WTC11 (cell line): ENCODE measurements at regions not wholly inside any gene's neighbourhood (a gene's known extent, or its start where the extent isn't known, plus 50 kb on each side); places are given as distances from the start of the nearest gene placed in this dataset.

Experiments
- ATAC-seq: fragments of 200-7000 bp; cut with Tn5 transposase; 2 replicates; pipeline ENCODE4 v1.10.0; 2021; ENCODE audit warnings: mild to moderate bottlenecking, moderate library complexity
- CTCF ChIA-PET: fragments of 300-600 bp; sonication (Branson Sonifier 250); formaldehyde crosslinking; loops from one replicate; lab custom pipeline; 2021; ENCODE audit warnings: antibody characterized with exemption; lab: Charles Lee
- POLR2A ChIA-PET: fragments of 350-600 bp; sonication (Branson Sonifier 250); formaldehyde crosslinking; loops from one replicate; lab custom pipeline; 2021; ENCODE audit warnings: antibody characterized with exemption; lab: Charles Lee
- DNase-seq: peaks from one replicate; pipeline ENCODE4 v3.0.0; 2021; ENCODE audit warnings: low spot score
- H3K27ac Mint-ChIP-seq: 2 replicates; pipeline ENCODE4 v1.8.0; 2021; ENCODE audit warnings: mixed read lengths
- H3K27me3 Mint-ChIP-seq: 2 replicates; pipeline ENCODE4 v1.8.0; 2021; ENCODE audit warnings: low read depth, mild to moderate bottlenecking, moderate library complexity, mixed read lengths
- H3K36me3 Mint-ChIP-seq: 2 replicates; pipeline ENCODE4 v1.8.0; 2021; ENCODE audit warnings: mixed read lengths
- H3K4me1 Mint-ChIP-seq: 2 replicates; pipeline ENCODE4 v1.8.0; 2022; ENCODE audit warnings: mixed read lengths
- H3K4me3 Mint-ChIP-seq: 2 replicates; pipeline ENCODE4 v1.8.0; 2021; ENCODE audit warnings: mild to moderate bottlenecking, moderate library complexity, mixed read lengths
- H3K9me3 Mint-ChIP-seq: 2 replicates; pipeline ENCODE4 v1.8.0; 2021; ENCODE audit warnings: mixed read lengths
- FOXP1 ChIP-seq: sonication (generic); formaldehyde crosslinking; IDR thresholded peaks from 2 replicates; pipeline ENCODE4 v1.8.0; 2022; ENCODE audit warnings: missing genetic modification reagents, mild to moderate bottlenecking, moderate library complexity, borderline replicate concordance
- NFATC4 ChIP-seq: fragments of 250-450 bp; sonication (Bioruptor Pico); IDR thresholded peaks from 2 replicates; pipeline ENCODE4 v1.9.0; 2021; ENCODE audit warnings: mild to moderate bottlenecking
- NR2C2 ChIP-seq: sonication (generic); formaldehyde crosslinking; IDR thresholded peaks from 2 replicates; pipeline ENCODE4 v1.8.0; 2022; ENCODE audit warnings: mild to moderate bottlenecking, missing genetic modification reagents
- RELA ChIP-seq: sonication (generic); formaldehyde crosslinking; IDR thresholded peaks from 2 replicates; pipeline ENCODE4 v1.8.1; 2022; ENCODE audit warnings: missing genetic modification reagents, mild to moderate bottlenecking, borderline replicate concordance
- ZNF138 ChIP-seq: sonication (generic); formaldehyde crosslinking; conservative IDR thresholded peaks from 2 replicates; pipeline ENCODE4 v1.8.1; 2022; ENCODE audit warnings: mild to moderate bottlenecking, moderate library complexity, missing genetic modification reagents
- TF ChIP-seq, protein P1 (sequence below): sonication (generic); formaldehyde crosslinking; IDR thresholded peaks from 2 replicates; pipeline ENCODE4 v1.8.0; 2022; ENCODE audit warnings: mild to moderate bottlenecking, missing genetic modification reagents
- TF ChIP-seq, protein P2 (sequence below): sonication (generic); formaldehyde crosslinking; IDR thresholded peaks from 2 replicates; pipeline ENCODE4 v1.8.1; 2023; ENCODE audit warnings: mild to moderate bottlenecking, moderate library complexity, missing genetic modification reagents
- TF ChIP-seq, protein P3 (sequence below): sonication (generic); formaldehyde crosslinking; conservative IDR thresholded peaks from 2 replicates; pipeline ENCODE4 v1.8.1; 2022; ENCODE audit warnings: mild to moderate bottlenecking, missing genetic modification reagents
- TF ChIP-seq, protein P4 (sequence below): fragments of 250-450 bp; sonication (Bioruptor Pico); IDR thresholded peaks from 2 replicates; pipeline ENCODE4 v1.8.0; 2021; ENCODE audit warnings: mild to moderate bottlenecking
- TF ChIP-seq, protein P5 (sequence below): sonication (generic); formaldehyde crosslinking; IDR thresholded peaks from 2 replicates; pipeline ENCODE4 v1.8.1; 2023; ENCODE audit warnings: mild to moderate bottlenecking, missing genetic modification reagents, moderate library complexity

DNA sequence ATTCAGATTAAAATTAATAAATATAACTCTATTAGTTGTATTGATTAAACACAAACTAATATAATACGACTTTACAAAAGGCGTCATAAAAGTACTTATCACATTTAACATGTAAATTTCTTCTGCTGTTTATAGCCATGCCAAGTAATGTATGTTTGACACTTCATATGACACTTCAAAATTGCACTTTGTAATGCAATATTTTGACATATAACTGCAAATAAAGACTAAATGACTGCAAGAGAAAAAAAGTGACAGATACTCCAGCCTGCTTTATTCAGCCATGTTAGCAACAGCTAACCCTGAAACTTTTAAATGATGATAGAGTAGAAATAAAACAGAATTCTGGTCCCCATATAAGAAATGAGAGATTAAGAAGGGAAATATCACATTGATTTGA, 1238.0 kb downstream of the MRPL39 start:
- Mint-ChIP-seq H3K4me1 (no peaks in the 10 kb centered on the region), H3K27me3 (peaks cover 3% of the 10 kb centered on the region; the same call in 1 of the 2 replicates), H3K9me3 (peaks cover 50% of the 10 kb centered on the region)
- no peak for DNase-seq
- POLR2A ChIA-PET, result no interaction called here
- TF ChIP-seq, protein P1, sequence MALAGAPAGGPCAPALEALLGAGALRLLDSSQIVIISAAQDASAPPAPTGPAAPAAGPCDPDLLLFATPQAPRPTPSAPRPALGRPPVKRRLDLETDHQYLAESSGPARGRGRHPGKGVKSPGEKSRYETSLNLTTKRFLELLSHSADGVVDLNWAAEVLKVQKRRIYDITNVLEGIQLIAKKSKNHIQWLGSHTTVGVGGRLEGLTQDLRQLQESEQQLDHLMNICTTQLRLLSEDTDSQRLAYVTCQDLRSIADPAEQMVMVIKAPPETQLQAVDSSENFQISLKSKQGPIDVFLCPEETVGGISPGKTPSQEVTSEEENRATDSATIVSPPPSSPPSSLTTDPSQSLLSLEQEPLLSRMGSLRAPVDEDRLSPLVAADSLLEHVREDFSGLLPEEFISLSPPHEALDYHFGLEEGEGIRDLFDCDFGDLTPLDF, result no peak
- TF ChIP-seq, all 79 proteins: peak for 0
- no peak for ATAC-seq
- CTCF ChIA-PET, result no interaction called here
- Mint-ChIP-seq H3K27ac (no peak overlapping the region), H3K36me3 (peaks cover 16% of the 10 kb centered on the region), H3K4me3 (no peak overlapping the region)

DNA sequence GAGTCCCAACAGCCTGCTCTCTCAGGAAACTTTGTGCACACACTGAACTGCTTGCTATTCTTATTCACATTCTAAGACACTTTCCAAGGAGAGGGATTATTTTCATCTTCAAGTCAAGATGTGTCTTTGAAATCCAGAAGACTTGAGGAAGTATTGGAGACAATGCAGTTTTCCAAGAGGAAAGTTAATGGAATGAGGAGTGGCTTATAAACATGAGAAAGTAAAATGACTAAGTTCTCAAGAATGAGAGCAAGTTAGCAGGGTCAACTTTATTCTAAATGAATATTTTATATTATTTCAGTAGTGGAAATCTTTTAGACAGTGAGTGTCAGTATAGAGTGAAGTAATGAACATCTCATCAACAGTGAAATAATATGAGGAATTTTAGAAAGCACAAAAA, 1239.3 kb downstream of the MRPL39 start:
- no peak overlapping the region for H3K4me3 Mint-ChIP-seq
- ATAC-seq (no peak), DNase-seq (no peak)
- TF ChIP-seq, protein P2, sequence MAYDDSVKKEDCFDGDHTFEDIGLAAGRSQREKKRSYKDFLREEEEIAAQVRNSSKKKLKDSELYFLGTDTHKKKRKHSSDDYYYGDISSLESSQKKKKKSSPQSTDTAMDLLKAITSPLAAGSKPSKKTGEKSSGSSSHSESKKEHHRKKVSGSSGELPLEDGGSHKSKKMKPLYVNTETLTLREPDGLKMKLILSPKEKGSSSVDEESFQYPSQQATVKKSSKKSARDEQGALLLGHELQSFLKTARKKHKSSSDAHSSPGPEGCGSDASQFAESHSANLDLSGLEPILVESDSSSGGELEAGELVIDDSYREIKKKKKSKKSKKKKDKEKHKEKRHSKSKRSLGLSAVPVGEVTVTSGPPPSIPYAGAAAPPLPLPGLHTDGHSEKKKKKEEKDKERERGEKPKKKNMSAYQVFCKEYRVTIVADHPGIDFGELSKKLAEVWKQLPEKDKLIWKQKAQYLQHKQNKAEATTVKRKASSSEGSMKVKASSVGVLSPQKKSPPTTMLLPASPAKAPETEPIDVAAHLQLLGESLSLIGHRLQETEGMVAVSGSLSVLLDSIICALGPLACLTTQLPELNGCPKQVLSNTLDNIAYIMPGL (CRISPR knock-in tag), result no peak
- TF ChIP-seq, protein P3, sequence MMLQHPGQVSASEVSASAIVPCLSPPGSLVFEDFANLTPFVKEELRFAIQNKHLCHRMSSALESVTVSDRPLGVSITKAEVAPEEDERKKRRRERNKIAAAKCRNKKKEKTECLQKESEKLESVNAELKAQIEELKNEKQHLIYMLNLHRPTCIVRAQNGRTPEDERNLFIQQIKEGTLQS, result no peak
- TF ChIP-seq ZNF138 (CRISPR knock-in tag), result no peak
- H3K27me3 Mint-ChIP-seq, result peaks cover 6% of the 10 kb centered on the region
- H3K27ac Mint-ChIP-seq, result no peak overlapping the region
- POLR2A ChIA-PET, result no interaction called here
- peaks cover 43% of the 10 kb centered on the region for H3K9me3 Mint-ChIP-seq
- peaks cover 19% of the 10 kb centered on the region for H3K36me3 Mint-ChIP-seq
- CTCF ChIA-PET, result no interaction called here
- no peaks in the 10 kb centered on the region for H3K4me1 Mint-ChIP-seq

DNA sequence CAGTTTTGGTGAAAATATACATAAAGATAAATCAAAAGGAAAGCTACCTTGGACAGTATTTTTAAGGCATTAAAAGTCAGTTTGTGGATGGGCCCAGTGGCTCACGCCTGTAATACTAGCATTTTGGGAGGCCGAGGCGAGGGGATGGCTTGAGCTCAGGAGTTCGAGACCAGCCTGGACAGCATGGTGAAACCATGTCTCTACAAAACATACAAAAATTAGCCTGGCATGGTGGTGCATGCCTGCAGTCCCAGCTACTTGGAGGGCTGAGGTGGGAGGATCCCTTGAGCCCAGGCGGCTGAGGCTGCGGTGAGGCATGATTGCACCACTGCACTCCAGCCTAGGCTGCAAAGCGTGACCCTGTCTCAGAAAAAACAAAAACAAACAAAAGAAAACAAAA, 1253.8 kb downstream of the MRPL39 start:
- Mint-ChIP-seq H3K4me3 (no peak overlapping the region), H3K4me1 (no peaks in the 10 kb centered on the region), H3K27me3 (peaks cover 4% of the 10 kb centered on the region; the same call in 1 of the 2 replicates), H3K9me3 (peaks cover 37% of the 10 kb centered on the region), H3K27ac (no peak overlapping the region)
- CTCF ChIA-PET, result no interaction called here
- TF ChIP-seq FOXP1 (CRISPR knock-in tag) (no peak), RELA (CRISPR knock-in tag) (no peak), NFATC4 (CRISPR knock-in tag) (no peak), NR2C2 (CRISPR knock-in tag) (no peak)
- TF ChIP-seq, protein P3, result no peak
- TF ChIP-seq, protein P4, sequence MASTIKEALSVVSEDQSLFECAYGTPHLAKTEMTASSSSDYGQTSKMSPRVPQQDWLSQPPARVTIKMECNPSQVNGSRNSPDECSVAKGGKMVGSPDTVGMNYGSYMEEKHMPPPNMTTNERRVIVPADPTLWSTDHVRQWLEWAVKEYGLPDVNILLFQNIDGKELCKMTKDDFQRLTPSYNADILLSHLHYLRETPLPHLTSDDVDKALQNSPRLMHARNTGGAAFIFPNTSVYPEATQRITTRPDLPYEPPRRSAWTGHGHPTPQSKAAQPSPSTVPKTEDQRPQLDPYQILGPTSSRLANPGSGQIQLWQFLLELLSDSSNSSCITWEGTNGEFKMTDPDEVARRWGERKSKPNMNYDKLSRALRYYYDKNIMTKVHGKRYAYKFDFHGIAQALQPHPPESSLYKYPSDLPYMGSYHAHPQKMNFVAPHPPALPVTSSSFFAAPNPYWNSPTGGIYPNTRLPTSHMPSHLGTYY, result no peak
- TF ChIP-seq, all 79 proteins: peak for 0
- H3K36me3 Mint-ChIP-seq, result peaks cover 16% of the 10 kb centered on the region
- POLR2A ChIA-PET, result no interaction called here
- DNase-seq (no peak), ATAC-seq (no peak)

DNA sequence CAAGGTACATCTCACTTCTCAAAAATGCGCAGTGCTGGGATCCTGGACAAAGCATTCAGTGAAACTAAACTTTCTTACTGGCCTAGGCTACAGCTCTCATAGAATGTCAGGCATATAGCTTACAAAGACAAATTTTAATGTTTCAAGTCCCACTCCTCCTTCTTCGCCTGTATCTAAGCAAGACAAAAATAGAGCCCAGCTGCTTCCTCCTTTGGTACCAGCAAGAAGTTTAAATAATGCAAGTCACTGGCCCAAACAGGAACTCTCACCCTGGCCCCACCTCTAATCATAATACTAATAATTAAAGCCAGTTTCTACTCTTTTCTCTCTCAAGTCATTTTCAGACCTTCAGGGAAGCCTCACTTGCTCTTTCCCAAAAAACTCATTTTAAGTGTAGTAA, 1267.9 kb downstream of the MRPL39 start:
- Mint-ChIP-seq H3K36me3 (peaks cover 22% of the 10 kb centered on the region), H3K9me3 (peaks cover 44% of the 10 kb centered on the region), H3K4me3 (no peak overlapping the region), H3K4me1 (no peaks in the 10 kb centered on the region), H3K27me3 (peaks cover 4% of the 10 kb centered on the region; the same call in 1 of the 2 replicates), H3K27ac (no peak overlapping the region)
- TF ChIP-seq, protein P5, sequence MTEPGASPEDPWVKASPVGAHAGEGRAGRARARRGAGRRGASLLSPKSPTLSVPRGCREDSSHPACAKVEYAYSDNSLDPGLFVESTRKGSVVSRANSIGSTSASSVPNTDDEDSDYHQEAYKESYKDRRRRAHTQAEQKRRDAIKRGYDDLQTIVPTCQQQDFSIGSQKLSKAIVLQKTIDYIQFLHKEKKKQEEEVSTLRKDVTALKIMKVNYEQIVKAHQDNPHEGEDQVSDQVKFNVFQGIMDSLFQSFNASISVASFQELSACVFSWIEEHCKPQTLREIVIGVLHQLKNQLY (CRISPR knock-in tag), result no peak
- TF ChIP-seq, protein P1, result no peak
- CTCF ChIA-PET, result no interaction called here
- DNase-seq, result no peak
- no peak for ATAC-seq
- POLR2A ChIA-PET, result no interaction called here
